ENCODE measurements at regions not wholly inside any gene's neighbourhood (a gene's known extent, or its start where the extent isn't known, plus 50 kb on each side); places are given as distances from the start of the nearest gene placed in this dataset.

DNA sequence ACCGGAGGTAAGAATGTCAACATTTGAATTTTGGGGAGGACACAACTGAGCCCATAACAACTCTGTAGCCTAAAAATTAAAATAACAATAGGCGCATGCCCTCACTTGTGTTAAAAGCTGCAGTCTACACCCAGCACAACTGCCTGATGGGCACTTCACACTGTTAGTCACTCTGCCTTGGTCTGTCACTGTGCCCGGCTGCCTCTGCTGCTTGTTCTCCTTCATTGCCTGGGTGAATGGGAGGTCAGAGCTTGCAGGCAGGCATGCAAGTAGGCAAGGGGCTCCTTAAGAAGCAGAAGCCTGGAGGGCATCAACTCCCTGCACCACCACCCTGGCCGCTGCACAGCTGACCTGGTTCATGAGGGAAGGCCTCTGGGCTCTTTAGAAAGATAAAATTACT is 374.8 kb downstream of the MID1IP1 start:
- DNase-seq, result no peak

DNA sequence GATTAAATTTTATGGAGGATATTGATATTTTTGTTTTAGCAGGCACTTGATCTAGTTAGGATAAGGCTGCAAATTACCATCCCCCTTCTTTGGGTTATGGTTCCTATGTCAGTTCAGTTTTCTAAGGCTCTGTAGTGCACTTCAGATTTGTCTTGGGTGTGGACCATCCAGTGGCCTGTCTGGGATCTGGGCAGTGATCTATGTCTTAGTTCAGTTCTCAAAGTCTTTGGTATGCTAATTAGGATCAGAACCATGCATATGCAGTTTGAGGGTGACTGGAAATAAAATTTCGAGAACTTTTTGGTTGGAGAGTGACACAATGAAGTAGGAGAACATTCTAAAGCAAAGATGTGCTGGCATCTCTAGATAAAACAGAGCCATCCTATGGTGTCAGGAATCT is 388.2 kb downstream of the MID1IP1 start:
- no peak for DNase-seq

DNA sequence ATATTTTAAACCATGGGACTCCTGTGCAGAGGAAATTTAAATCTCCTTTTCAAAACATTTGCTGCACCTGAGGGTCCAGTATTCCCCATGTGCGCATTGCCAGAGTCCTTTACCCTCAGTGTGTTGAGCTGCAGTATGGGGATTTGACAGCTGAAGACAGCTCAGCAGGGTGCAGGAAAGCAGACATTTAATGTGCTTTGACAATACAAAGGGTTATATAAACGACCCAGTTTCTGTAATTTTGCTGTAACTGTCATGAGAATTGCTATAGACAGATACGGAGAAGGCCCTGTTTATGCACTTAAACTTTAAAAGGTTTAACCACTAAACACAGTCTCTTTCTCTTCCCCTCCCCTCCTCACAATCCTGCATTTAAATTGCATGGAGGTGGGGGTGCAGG is 393.4 kb downstream of the MID1IP1 start:
- no peak for DNase-seq

DNA sequence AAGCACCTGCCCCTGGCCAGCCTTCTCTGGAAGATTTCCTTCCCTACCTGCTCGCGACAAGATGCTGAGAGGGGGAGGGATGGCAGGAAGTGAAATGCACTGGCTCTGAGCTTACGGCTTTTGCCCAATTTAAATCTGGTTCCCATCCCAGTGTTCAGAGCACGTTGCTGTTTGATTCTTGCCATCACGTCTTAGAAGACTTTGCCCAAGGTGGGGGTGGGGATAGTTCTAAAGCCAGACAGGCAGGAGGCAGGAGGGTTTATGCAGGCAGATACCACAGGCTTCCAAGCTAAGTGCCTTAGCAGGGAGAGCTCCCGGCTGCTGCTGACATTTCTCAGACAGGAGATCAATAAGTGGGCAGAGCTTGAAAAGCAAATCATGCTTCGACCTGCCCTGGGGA is 393.9 kb downstream of the MID1IP1 start:
- DNase-seq, result peak; percentile 73

DNA sequence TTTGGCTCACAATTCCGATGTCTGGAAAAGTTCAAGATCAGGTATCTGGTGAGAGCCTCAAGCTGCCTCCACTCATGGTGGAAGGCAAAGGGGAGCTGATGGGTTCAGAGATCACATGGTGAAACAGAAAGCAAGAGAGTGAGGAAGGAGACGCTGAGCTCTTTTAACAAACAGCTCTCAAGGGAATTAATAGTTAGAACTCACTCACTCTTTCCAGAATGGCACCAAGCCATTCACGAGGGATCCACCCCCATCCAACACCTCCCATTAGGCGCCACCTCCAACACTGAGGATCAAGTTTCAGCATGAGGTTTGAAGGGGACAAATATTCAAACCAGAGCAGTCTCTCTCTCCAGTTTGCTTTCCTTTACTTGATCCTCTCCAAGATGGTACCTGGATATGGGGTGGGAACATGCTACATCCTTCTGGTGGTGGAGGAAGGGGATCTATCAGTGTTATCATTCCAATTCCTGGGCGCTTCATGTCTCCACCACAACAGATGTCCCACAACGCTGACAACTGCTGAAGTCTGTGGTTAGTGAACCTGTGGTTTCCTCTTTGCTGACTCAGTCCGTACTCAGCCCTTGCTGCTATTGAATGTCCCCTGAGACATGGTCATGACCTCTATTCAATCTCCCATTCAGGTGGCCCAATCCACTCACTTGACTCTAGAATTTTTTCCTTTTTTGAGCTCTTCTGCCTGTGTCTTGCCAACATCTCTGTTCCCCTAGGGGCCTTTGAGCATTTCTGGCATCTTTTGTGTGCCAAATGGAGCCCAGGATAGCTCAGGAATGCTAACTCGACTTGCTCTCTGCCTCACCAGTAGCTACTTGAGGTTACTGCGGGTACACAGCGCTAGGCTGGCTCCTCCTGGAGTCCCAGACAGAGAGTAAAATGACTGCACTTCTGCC is 395.2 kb downstream of the MID1IP1 start:
- peak; percentile 84 for DNase-seq

DNA sequence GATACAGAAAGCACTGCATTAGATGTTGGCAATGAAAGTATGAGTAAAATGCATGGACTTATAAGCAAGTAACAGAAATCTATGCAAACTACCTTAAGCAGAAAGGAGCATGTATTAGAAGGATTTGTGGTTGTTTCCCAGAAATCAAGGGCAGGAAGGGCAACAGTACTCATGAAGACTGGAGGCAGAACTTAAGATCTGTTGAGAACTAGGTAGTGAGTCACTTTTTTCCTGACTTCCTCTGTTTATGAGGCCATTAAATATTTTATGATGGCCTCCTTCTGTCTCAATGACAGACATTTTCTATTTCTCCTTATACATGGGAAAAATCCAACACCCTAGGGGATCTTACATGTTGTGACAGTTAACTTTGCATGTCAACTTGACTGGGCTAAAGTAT is 398.2 kb downstream of the MID1IP1 start:
- DNase-seq, result no peak

DNA sequence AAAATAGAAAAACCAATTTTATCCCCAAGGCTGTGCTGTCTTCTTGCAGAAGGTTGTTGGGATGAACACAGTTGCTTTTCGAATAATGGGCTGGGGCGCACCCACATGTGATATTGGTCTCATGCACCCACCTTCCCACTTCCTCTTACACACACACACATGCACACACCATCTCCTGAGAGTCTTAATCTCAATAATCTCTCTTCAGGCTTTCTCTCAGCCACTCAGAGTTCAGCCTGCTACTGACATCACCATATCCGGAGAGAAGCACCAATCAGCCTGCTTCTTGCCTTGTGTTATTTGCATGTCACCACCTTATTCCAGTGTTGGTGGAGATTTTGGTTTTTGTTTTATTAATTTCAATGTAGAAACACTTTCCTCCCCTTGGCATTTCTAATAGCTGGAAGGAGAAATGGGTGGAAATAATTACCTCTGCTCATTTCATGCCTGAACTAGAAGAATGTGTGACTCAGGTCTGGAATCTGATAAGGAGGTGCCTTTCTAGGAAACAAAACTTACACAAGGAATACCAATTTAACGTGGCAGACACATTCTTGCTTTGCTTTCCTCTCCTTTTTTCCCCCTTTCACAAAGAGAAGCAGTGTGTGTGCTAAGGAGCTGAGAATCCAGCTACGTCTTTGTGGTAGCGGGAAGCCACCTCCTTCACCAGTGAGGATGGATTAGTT is 400.2 kb downstream of the MID1IP1 start:
- no peak for DNase-seq

DNA sequence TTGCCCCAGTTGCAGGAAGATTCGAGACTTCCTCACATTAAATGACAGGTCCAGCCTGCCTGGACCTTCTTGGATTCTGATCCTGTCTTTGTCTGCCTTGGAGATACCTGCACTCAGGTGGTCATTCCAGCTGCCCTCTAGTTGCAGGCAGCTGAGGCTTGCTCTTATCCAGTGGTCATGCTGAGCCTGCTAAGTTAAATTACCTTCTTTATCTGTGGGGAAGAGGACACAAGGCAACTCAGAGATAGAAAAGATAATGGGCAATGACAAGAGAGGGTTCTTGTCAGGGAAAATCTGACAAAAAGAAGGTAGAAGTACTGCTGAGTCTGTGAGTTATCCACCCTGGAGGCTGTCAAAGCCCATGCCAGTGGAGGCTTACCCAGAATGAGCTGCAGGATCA is 401.4 kb downstream of the MID1IP1 start:
- DNase-seq, result no peak

DNA sequence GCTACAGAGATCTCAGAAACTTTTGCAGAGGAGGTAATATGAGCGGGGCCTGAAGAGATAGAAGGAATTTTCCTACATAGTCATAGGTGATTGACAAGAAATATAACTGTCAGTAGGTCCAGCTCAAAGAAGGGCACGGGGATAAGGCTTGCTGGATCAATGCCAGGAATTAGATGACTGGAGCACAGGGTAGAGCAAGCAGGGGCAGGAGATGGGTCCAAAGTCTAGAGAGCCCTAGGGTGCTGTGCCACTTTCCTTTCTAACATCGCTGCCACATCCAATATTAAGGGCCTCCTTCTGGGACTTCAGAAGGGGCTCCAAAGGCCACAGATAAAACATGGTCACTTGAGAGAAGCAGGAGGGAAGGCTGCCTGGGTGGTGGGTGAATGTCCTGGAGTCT is 402.2 kb downstream of the MID1IP1 start:
- DNase-seq, result no peak

DNA sequence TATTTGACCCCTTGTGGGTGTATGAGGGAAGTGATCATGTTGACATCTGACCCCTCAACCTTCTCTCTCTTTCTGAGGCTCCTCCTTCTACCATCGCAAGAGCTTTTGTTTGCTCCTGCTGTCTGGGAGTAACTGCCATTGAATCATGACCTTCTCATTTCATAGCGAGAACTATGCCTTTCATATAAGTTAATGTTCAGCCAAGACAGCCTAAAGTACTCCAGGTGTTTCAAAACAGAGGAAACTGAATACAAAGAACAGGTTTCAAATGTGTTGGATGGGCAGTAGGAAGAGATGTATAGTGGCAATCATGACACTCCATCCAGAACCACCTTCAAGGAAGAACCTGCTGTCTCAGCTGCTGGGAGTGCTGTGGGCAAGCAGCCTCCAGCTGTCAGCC is 403.1 kb downstream of the MID1IP1 start:
- no peak for DNase-seq

DNA sequence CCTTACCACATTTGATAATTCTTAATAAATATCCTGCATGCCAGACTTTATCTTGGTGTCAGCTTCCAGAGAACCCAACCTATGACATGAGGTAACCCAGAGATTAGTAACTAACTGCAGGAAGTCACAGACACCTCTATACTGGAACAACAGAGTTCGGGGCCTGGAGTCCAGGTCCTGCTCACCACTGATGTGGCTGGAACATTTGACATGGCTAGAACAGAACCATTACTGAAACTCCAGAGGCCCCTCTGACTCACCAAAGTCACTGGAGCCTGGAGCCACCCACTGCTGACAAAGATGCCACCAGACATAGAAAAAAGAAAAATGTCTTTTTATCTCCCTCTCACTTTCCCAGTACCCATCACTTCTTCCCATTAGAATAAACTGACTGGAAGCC is 403.7 kb downstream of the MID1IP1 start:
- DNase-seq, result no peak

DNA sequence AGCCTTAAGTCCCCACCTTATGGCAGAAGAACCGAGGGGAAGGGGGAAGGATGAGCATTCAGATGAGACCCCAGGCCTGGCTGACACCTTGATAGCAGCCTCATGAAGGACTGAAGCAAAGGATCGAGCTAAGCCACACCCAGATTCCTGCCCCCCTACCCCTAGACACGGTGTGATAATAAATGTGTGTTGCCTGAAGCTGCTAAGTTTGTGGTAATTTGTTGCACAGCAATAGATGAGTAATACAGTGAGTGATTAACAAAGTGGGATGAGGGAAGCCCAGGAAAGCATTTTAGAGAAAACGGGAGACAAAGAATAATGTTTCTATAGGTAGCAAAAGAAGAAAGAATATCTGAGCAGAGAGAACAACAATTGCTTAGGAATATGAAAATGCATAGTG is 404.2 kb downstream of the MID1IP1 start:
- no peak for DNase-seq

DNA sequence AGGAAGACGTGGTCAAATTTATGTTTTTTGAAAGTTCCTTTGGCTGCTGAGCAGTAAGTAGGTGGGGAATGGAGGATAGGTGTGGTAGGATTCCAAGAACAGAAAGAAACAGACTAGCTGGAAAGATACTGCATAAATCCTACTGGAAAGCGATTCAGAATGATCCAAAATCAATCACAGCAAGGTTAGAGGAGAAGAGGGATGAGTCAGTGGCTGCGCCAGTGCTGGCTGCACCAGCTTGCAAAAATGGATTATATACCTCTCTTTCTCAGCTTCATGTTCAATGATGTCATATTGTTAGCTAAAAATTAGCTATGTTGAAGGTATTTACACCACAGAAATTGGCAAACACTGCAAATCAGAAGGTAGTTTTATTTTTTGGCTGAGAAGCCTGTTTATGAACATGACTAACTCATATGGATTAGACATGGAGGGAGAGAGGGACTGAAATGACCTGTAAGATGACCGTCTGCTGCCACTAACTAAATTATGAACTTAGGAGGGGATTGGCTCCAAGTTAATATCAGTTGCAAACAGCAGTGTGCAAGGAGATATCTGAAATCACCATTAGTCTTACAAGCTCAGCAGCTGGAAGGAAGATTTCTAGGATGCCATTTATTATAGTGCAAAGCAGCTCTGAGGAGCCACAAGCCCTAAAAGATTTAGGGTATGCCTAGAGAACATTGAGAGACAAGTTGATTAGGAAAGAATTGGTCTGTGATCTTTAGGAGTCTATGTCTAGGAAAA is 405.3 kb downstream of the MID1IP1 start:
- no peak for DNase-seq

DNA sequence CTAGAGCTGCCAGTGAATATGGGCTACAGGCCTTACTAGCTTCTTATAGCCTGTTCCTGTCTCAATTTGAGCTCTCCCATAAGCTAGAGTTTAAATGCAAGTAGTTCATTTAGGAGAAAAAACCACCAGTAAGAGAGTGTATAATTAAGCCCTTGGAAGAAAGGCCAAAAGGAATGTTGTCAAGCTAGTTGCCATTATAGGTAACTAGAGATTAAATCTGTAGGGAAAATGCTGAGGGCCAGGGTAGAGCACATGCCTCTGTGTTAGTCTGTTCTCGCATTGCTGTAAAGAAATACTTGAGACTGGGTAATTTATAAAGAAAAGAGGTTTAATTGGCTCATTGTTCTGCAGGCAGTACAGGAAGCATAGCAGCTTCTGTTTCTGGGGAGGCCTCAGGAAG is 410.2 kb downstream of the MID1IP1 start:
- DNase-seq, result no peak

DNA sequence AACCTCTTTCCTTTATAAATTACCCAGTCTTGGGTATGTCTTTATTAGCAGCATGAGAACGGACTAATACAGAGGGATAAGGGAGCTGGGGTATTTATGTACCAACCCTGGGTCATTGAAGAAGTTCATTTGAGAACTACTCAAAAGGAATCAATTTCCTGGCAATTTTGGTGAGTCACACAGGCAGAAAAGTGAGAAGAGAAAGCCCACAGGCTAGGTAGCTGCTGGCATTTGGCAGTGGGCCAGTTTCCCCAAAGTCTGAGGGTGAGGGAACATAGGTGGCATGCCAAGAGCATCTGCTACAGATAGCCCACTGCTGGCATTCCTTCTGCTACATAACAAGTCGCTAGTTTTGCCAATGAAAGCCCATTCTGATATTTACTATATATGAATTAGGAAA is 411.2 kb downstream of the MID1IP1 start:
- DNase-seq, result peak; percentile 37

DNA sequence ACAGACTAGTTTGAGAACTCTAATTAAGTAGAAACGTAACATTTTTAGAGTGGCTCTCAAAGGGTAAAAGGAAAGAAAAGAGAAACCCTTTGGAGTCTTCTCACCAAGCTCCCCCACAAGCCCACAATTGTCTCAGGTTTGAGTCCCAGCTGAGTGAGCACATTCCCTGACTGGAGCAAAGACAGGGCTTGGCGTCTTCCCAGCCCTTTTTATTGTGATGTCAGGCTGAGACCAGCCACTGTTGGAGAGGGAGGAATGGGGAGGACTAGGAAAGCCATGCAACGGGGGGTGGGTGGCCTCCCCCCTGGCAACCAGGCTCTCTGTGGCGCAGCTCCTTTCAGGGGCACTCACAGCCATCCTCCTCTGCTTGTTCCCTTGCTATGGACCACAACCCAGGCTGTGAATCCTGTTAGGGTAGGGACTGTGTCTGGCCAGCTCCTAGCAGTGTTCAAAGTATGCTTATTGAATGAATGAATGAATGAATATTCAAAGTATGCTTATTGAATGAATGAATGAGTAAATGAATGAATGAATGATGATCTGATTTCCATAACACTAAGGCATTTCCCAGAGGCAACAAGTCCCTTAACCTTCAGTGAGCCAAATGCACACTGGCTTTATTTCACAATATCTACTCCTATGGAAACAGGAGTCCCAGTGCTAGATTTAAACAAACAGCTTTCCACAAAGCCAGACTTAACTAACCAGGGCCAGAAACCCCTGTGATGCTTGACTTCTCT is 413.3 kb downstream of the MID1IP1 start:
- DNase-seq, result no peak

DNA sequence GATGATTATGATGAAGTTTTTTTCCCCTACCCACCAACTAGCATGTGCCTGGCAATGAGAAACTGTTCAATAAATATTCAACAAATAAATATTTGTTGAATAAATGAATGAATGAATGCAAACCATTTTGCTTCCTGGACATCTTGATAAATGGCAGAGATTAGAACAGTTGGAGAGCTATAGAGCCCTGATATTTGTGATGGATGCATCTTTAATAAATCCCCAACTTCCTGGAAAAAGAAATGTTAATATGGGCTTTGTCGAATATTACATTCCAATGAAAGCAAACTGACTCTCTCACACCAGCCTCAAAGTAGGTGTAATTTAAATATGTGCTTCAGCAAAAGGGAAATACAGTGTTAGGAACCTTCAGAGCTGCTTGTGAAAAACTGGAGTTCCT is 419.7 kb downstream of the MID1IP1 start:
- DNase-seq, result no peak

DNA sequence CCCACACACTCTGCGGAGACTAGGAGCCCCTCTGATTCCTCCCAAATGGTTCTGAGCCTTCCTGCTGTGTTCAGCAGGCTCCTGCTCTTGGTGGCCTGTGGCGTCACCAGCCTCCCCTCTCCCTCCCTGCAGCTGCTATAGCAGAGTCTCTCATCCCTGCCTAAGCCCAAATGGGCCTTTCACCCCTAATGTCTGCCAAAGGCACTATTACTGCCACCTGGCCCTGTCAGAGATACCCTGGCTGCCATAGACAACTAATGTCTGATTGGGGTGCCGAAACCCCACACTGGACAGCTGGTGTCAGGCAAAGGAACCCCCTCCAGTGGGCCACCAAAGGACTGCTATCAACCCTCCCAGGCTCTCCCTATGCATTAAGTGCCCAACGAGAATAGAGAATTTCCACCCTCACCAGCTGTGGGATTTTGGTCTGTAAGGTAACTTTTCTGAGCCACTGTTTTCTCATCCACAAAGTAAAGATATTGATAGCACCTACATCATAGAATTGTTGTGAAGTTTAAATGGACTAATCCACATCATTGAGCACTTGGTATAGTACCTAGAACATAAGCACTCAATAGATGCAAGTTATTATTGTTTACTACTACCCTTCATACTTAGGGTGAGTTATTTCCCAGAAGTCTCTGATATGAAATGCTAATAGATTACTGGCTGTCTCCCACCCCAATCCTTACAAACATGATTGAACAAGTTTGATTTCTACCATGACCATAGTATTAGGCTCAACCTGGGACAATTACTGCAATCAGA is 421.3 kb downstream of the MID1IP1 start:
- DNase-seq, result no peak

DNA sequence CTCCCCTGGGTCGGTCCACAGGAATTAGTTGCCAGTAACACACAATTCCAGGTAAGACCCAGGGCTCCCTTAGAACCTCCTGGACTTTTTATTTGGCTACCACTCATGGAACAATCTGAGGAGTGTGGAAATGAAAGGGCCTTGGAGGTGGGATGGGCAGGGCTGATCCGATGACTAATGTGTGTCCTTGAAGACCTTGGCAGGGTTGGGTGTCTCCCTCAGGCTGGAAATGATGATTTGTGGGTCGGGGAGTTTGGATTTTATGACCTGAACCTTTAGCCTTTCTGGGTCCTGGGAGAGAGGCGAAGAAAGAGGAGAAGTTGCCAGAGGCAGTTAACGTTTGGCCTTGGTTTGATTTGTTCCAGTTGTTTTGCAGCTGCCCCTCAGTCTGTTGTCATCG is 425.0 kb downstream of the MID1IP1 start:
- no peak for DNase-seq

DNA sequence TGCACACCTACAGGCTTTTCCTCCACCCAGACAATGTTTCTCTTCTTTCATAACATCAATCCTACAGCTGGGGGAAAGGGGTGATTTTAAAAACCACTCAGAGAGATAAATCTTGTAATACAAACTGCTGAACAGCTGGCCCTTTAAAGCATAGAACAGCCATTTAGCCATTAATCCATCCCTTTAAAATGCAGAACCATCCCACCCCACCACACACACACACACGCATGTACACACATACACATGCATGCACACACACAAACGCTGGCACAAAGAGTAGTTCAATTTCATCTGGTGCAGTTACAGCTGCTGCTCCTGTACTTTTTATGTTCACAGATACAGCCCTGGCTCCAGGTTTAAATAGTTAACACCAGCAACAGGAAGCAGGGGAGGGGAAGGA is 426.1 kb downstream of the MID1IP1 start:
- peak; percentile 60 for DNase-seq

DNA sequence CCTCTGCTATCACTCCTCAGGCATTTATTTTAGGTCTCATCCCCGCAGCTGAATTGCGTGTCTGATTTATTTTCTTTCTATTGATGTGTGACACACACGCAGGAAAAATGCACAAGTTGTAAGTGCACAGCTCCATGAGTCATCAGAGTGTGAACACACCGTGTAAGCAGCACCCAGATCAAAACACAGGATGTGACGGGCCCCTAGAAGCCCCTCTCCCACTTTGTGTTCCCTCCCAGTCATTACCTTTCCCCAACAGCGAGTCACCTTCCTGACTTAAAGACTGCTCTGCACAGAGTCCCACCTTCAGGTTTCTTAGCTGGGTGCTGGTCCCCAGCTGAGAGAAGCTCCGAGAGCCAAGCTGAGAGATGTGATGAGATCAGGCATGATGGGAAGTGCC is 436.7 kb downstream of the MID1IP1 start:
- DNase-seq, result no peak

DNA sequence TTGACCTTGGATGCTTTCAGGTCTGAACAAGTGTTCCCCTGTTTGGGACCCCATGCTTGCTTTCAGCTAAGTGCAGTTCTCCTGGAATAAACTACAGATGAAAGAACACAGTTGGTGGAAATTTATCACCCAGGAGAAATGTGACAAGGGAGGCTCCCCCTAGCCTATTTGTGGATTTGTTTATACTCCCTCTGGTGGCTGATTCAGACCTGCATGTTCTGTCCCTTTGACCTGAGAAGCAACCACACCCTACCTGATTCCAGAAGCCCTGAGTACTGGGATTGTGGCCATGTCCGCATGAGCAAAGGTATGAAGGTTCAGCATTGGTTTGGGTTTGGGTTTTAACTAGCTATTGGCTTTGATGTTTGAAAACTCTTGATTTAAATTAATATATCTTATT is 440.9 kb downstream of the MID1IP1 start:
- DNase-seq, result peak; percentile 59

Measured in NCI-H2171 treated with DMSO at 0.1 percent for 48 hours (cell line).